ENCODE measurements at regions not wholly inside any gene's neighbourhood (a gene's known extent, or its start where the extent isn't known, plus 50 kb on each side); places are given as distances from the start of the nearest gene placed in this dataset.

- H3K4me3 ChIP-seq (ENCODE audit: low read depth, poor library complexity, severe bottlenecking) = no peak overlapping the region
- no peak for DNase-seq (ENCODE audit: low spot score in 2 of 2)
- 55 to 75% methylated on average over 2 of the region's 2 CpGs for WGBS, 2 donors
- intact Hi-C loops (cut with DNase I; ENCODE audit: low total_unique reads) = no loop called here
- TF ChIP-seq CTCF (IDR thresholded peaks at IDR 0.05) (no peak), POLR2A (IDR thresholded peaks at IDR 0.05) (no peak)
Measured at GRCh38 chr7:106358103-106358663, 73.4 kb upstream of the NAMPT start.

GRCh38 chr7:106357675-106358074, 72.9 kb upstream of the NAMPT start:
- intact Hi-C loops (cut with DNase I; ENCODE audit: low total_unique reads) = no loop called here
- no peak overlapping the region for H3K4me3 ChIP-seq (ENCODE audit: low read depth, poor library complexity, severe bottlenecking)
- TF ChIP-seq CTCF (IDR thresholded peaks at IDR 0.05) (no peak), POLR2A (IDR thresholded peaks at IDR 0.05) (no peak)
- 67 to 77% methylated on average over 4 of the region's 4 CpGs for WGBS, 2 donors
- no peak for DNase-seq (ENCODE audit: low spot score in 2 of 2)

GRCh38 chr7:106354822-106355221, 70.0 kb upstream of the NAMPT start:
- TF ChIP-seq POLR2A (IDR thresholded peaks at IDR 0.05) (no peak), CTCF (IDR thresholded peaks at IDR 0.05) (no peak)
- intact Hi-C loops (cut with DNase I; ENCODE audit: low total_unique reads) = no loop called here
- 79 to 81% methylated on average over 3 of the region's 3 CpGs for WGBS, 2 donors
- no peak for DNase-seq (ENCODE audit: low spot score in 2 of 2)
- H3K4me3 ChIP-seq (ENCODE audit: low read depth, poor library complexity, severe bottlenecking) = no peak overlapping the region

- TF ChIP-seq POLR2A (IDR thresholded peaks at IDR 0.05) = no peak
- TF ChIP-seq CTCF (IDR thresholded peaks at IDR 0.05) = no peak
- no peak overlapping the region for H3K4me3 ChIP-seq (ENCODE audit: low read depth, poor library complexity, severe bottlenecking)
- intact Hi-C loops (cut with DNase I; ENCODE audit: low total_unique reads) = no loop called here
- WGBS, 2 donors = 44 to 48% methylated on average over 1 of the region's 1 CpG
- no peak for DNase-seq (ENCODE audit: low spot score in 2 of 2)
Measured at GRCh38 chr7:106353944-106354343, 69.2 kb upstream of the NAMPT start.

GRCh38 chr7:106348231-106348630, 63.4 kb upstream of the NAMPT start:
- H3K4me3 ChIP-seq (ENCODE audit: low read depth, poor library complexity, severe bottlenecking) = no peak overlapping the region
- no peak for DNase-seq (ENCODE audit: low spot score in 2 of 2)
- intact Hi-C loops (cut with DNase I; ENCODE audit: low total_unique reads) = no loop called here
- TF ChIP-seq CTCF (IDR thresholded peaks at IDR 0.05) (no peak), POLR2A (IDR thresholded peaks at IDR 0.05) (no peak)

- no peak for DNase-seq (ENCODE audit: low spot score in 2 of 2)
- TF ChIP-seq CTCF (IDR thresholded peaks at IDR 0.05) = no peak
- TF ChIP-seq POLR2A (IDR thresholded peaks at IDR 0.05) = no peak
- no peak overlapping the region for H3K4me3 ChIP-seq (ENCODE audit: low read depth, poor library complexity, severe bottlenecking)
- WGBS, 2 donors = 84 to 85% methylated on average over 3 of the region's 3 CpGs
- intact Hi-C loops (cut with DNase I; ENCODE audit: low total_unique reads) = loop anchor here (2.0 kb wide), 1 partner anchor 33 kb away; no protein-coding TSS in a partner anchor
Measured at GRCh38 chr7:106347229-106347833, 62.5 kb upstream of the NAMPT start.
